Thyroid gland (tissue), 4 donors: ENCODE measurements at regions not wholly inside any gene's neighbourhood (a gene's known extent, or its start where the extent isn't known, plus 50 kb on each side); places are given as distances from the start of the nearest gene placed in this dataset.

Experiments
- CTCF ChIP-seq, 6 experiments: fragments of 200-600 bp in 3 of 6; fragments of 450-650 bp in 3 of 6; sonication (generic) in 3 of 6; IDR thresholded peaks; one replicate each; pipeline ENCODE4 v1.5.1; 2016 to 2019; ENCODE audit warnings: antibody characterized with exemption in 6 of 6, mild to moderate bottlenecking in 2 of 6, inconsistent platforms in 1 of 6, moderate library complexity in 1 of 6
- POLR2A ChIP-seq, 2 donors: fragments of 450-650 bp; IDR thresholded peaks; one replicate each; pipeline ENCODE4 v1.6.1; 2017; ENCODE audit warnings: antibody characterized with exemption in 2 of 2, mild to moderate bottlenecking in 2 of 2, moderate library complexity in 1 of 2

GRCh38 chr4:35836596-35836995 lies 407.7 kb downstream of the ARAP2 start:
- TF ChIP-seq POLR2A (IDR thresholded peaks at IDR 0.05) (no peak), CTCF (IDR thresholded peaks at IDR 0.05) (no peak)
